ENCODE measurements at regions not wholly inside any gene's neighbourhood (a gene's known extent, or its start where the extent isn't known, plus 50 kb on each side); places are given as distances from the start of the nearest gene placed in this dataset.

- TF ChIP-seq TSC22D2 (CRISPR knock-in tag; IDR thresholded peaks at IDR 0.05; ENCODE audit: borderline replicate concordance) (peak; percentile 22; the same call in 1 of the 2 replicates), ZNF318 (CRISPR knock-in tag; IDR thresholded peaks at IDR 0.05) (peak; percentile 89; the same call in 1 of the 2 replicates), NR2F6 (IDR thresholded peaks at IDR 0.05) (peak; percentile 30), NR2F6 (CRISPR knock-in tag; IDR thresholded peaks at IDR 0.05) (peak; percentile 59), ZNF570 (CRISPR knock-in tag; IDR thresholded peaks at IDR 0.05; ENCODE audit: borderline replicate concordance) (no peak), ZNF574 (CRISPR knock-in tag; IDR thresholded peaks at IDR 0.05) (peak; percentile 82), FOXC1 (CRISPR knock-in tag; IDR thresholded peaks at IDR 0.05; ENCODE audit: borderline replicate concordance) (peak; percentile 81), IRX3 (CRISPR knock-in tag; IDR thresholded peaks at IDR 0.05; ENCODE audit: borderline replicate concordance, low read depth) (no peak), CHD4 (IDR thresholded peaks at IDR 0.05; ENCODE audit: borderline replicate concordance, low read length) (peak; percentile 97), ZSCAN20 (CRISPR knock-in tag; IDR thresholded peaks at IDR 0.05; ENCODE audit: borderline replicate concordance) (0 out of 2 replicates have a peak, but pooled peaks have one; percentile 10), TOE1 (CRISPR knock-in tag; IDR thresholded peaks at IDR 0.05) (peak; percentile 97; the same call in 1 of the 2 replicates), ZNF660 (CRISPR knock-in tag; IDR thresholded peaks at IDR 0.05; ENCODE audit: borderline replicate concordance, low read depth) (no peak), ZNF569 (CRISPR knock-in tag; IDR thresholded peaks at IDR 0.05; ENCODE audit: borderline replicate concordance) (no peak; the same call in 1 of the 2 replicates), PCBP1 (IDR thresholded peaks at IDR 0.05; ENCODE audit: borderline replicate concordance, low read depth, low read length) (no peak), EP300 (IDR thresholded peaks at IDR 0.05; ENCODE audit: low read depth in 2 of 2, low read length in 2 of 2) (no peak; a peak in 2 of 4 replicates), EP300 (CRISPR knock-in tag; IDR thresholded peaks at IDR 0.05; ENCODE audit: borderline replicate concordance) (no peak; the same call in none of the 2 replicates), TEAD2 (CRISPR knock-in tag; IDR thresholded peaks at IDR 0.05) (0 out of 2 replicates have a peak, but pooled peaks have one; percentile 7), CEBPB (IDR thresholded peaks at IDR 0.05; ENCODE audit: borderline replicate concordance, low read depth, low read length) (no peak)
These were observed 130.1 kb downstream of the SPTSSA start (continued) for GRCh38 chr14:34331728-34332623.

Data from HepG2 (cell line).